ENCODE measurements at regions not wholly inside any gene's neighbourhood (a gene's known extent, or its start where the extent isn't known, plus 50 kb on each side); places are given as distances from the start of the nearest gene placed in this dataset.

GRCh38 chr5:91884036-91884435, 500.9 kb upstream of the ARRDC3 start:
- intact Hi-C loops (cut with micrococcal nuclease), result no loop called here
- no peaks in the 10 kb centered on the region for H3K79me2 ChIP-seq (ENCODE audit: control insufficient read depth, insufficient read depth, low read length)
- dilution Hi-C loops (cut with MboI; ENCODE audit: extremely low pct_ligation_motif_present, low sequenced_read_pairs), result no loop called here
- no peak overlapping the region for H3K4me3 ChIP-seq (replicated peaks in 1 of 3; ENCODE audit: insufficient read depth in 1 of 3, low read depth in 1 of 3, low read length in 3 of 3)
- POLR2A ChIA-PET, result no interaction called here
- CTCF ChIA-PET, result no interaction called here
- H3K4me2 ChIP-seq (ENCODE audit: insufficient read depth, low read length), result no peak overlapping the region
- BruUV-seq (replicated peaks), result no TSS peak
- no peaks in the 10 kb centered on the region for H3K27me3 ChIP-seq (ENCODE audit: control insufficient read depth in 2 of 2, insufficient read depth in 2 of 2, low read length in 2 of 2)
- DNase-seq (ENCODE audit: low read depth, low spot score), result no peak
- H3K27ac ChIP-seq (ENCODE audit: insufficient read depth, low read depth, low read length), result no peak overlapping the region
- no peak overlapping the region for H2AFZ ChIP-seq (ENCODE audit: low read depth, low read length)
- H4K20me1 ChIP-seq (replicated peaks; ENCODE audit: control insufficient read depth, extremely low read depth, insufficient read depth, low read length), result no peaks in the 10 kb centered on the region
- H3K9me1 ChIP-seq (replicated peaks; ENCODE audit: control insufficient read depth, extremely low read depth, insufficient read depth, low read length), result no peaks in the 10 kb centered on the region
- TF ChIP-seq, protein P1, sequence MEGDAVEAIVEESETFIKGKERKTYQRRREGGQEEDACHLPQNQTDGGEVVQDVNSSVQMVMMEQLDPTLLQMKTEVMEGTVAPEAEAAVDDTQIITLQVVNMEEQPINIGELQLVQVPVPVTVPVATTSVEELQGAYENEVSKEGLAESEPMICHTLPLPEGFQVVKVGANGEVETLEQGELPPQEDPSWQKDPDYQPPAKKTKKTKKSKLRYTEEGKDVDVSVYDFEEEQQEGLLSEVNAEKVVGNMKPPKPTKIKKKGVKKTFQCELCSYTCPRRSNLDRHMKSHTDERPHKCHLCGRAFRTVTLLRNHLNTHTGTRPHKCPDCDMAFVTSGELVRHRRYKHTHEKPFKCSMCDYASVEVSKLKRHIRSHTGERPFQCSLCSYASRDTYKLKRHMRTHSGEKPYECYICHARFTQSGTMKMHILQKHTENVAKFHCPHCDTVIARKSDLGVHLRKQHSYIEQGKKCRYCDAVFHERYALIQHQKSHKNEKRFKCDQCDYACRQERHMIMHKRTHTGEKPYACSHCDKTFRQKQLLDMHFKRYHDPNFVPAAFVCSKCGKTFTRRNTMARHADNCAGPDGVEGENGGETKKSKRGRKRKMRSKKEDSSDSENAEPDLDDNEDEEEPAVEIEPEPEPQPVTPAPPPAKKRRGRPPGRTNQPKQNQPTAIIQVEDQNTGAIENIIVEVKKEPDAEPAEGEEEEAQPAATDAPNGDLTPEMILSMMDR (IDR thresholded peaks at IDR 0.05; ENCODE audit: extremely low read depth in 1 of 2, insufficient read depth in 1 of 2, low read depth in 1 of 2, low read length in 2 of 2), result no peak
- no peak for TF ChIP-seq EZH2 (IDR thresholded peaks at IDR 0.05; ENCODE audit: borderline replicate concordance, low read depth, low read length, severe bottlenecking)
- no peak for TF ChIP-seq FOS (IDR thresholded peaks at IDR 0.05; ENCODE audit: borderline replicate concordance, insufficient read depth, low read length)
- no peak for TF ChIP-seq POLR2AphosphoS5 (IDR thresholded peaks at IDR 0.05; ENCODE audit: insufficient read depth, low read depth, low read length)
- no peak for TF ChIP-seq GATA2 (IDR thresholded peaks at IDR 0.05; ENCODE audit: insufficient read depth, insufficient read length, low read depth, low read length)
- no peak for TF ChIP-seq MAX (IDR thresholded peaks at IDR 0.05; ENCODE audit: insufficient read depth, insufficient read length)
- H3K4me1 ChIP-seq (ENCODE audit: control insufficient read depth, extremely low read depth, insufficient read depth, low read length), result no peaks in the 10 kb centered on the region
- H3K36me3 ChIP-seq (ENCODE audit: control insufficient read depth in 2 of 2, extremely low read depth in 1 of 2, insufficient read depth in 2 of 2, low read length in 2 of 2), result no peaks in the 10 kb centered on the region
- no peak for FAIRE-seq
- no peak overlapping the region for H3K9ac ChIP-seq (replicated peaks; ENCODE audit: extremely low read depth, insufficient read depth, low read length)
- H3K9me3 ChIP-seq (replicated peaks; ENCODE audit: control insufficient read depth, insufficient read depth, low read length), result no peaks in the 10 kb centered on the region

Measured in endothelial cell of umbilical vein (primary cell).